ENCODE measurements at regions not wholly inside any gene's neighbourhood (a gene's known extent, or its start where the extent isn't known, plus 50 kb on each side); places are given as distances from the start of the nearest gene placed in this dataset.

DNA sequence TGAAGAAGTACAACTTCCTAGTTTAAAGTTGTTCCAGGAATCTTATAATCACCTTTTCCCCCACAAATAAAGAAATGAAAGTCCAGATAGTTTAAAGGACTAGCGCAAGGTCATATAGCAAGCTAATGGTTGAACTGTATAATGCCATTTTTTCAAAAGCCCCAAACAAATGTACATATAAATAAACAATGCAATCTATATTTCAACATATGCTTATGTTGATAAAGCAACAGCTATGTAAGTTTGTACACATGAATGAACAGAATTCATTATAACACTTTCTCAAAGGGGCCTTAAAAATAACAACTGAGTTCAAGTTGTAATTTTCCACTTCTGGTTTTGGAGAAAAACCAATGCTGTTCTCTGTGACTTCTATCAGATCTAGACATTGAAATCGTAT lies 1628.6 kb downstream of the CDH8 start:
- TF ChIP-seq CTCF (IDR thresholded peaks at IDR 0.05; ENCODE audit: poor library complexity) (no peak), EZH2 (IDR thresholded peaks at IDR 0.05; ENCODE audit: borderline replicate concordance) (no peak)

All from hepatocyte (in vitro differentiated cells).